GM19324 (cell line): ENCODE measurements at regions not wholly inside any gene's neighbourhood (a gene's known extent, or its start where the extent isn't known, plus 50 kb on each side); places are given as distances from the start of the nearest gene placed in this dataset.
"Not testable (repeated sequence)": the region's sequence is repeated elsewhere in the genome, so short reads cannot be mapped to it uniquely, and the experiment has no call there.

Experiments
- ATAC-seq: cut with Tn5 transposase; IDR thresholded peaks from one replicate; pipeline ENCODE4 v1.9.1; 2021; ENCODE audit warnings: mild to moderate bottlenecking, moderate library complexity; ENCODE audit not compliant: unreplicated experiment, low FRiP score

GRCh38 chr11:110514967-110515366, 85.2 kb downstream of the FDX1 start:
- no peak for ATAC-seq

- ATAC-seq: not testable (repeated sequence)
These were observed 87.6 kb downstream of the FDX1 start for GRCh38 chr11:110517381-110517780.

GRCh38 chr11:110518809-110519514, 89.2 kb downstream of the FDX1 start:
- no peak for ATAC-seq

- no peak for ATAC-seq
These were observed 90.0 kb downstream of the FDX1 start for GRCh38 chr11:110519796-110520195.

- ATAC-seq: no peak
These were observed 92.7 kb downstream of the FDX1 start for GRCh38 chr11:110522471-110522870.

- ATAC-seq: no peak
These were observed 94.5 kb downstream of the FDX1 start for GRCh38 chr11:110524238-110524637.

GRCh38 chr11:110525883-110526282, 96.1 kb downstream of the FDX1 start:
- peak; percentile 73 for ATAC-seq

- ATAC-seq: peak; percentile 64
These were observed 96.6 kb downstream of the FDX1 start for GRCh38 chr11:110526323-110526722.
